Right cardiac atrium (tissue), 5 donors: ENCODE measurements at regions not wholly inside any gene's neighbourhood (a gene's known extent, or its start where the extent isn't known, plus 50 kb on each side); places are given as distances from the start of the nearest gene placed in this dataset.

ENCODE experiments used
- ATAC-seq, 2 donors: fragments of 200-7000 bp; cut with Tn5 transposase; one replicate each; pipeline versions ENCODE4 v1.8.0 to v1.9.1; 2020; ENCODE audit warnings: moderate library complexity in 2 of 2, mild to moderate bottlenecking in 1 of 2
- DNase-seq, 3 donors: peaks; one replicate each; pipeline ENCODE4 v3.0.0-alpha.2; 2020
- H3K27ac ChIP-seq: one replicate; pipeline ENCODE4 v1.5.1; 2013; ENCODE audit warnings: mild to moderate bottlenecking, low read length, control low read depth, moderate library complexity
- H3K27me3 ChIP-seq: one replicate; pipeline ENCODE4 v1.6.1; 2013; ENCODE audit not compliant: control insufficient read depth, insufficient read depth
- H3K4me1 ChIP-seq: one replicate; pipeline ENCODE4 v1.6.1; 2013; ENCODE audit warnings: low read length; ENCODE audit not compliant: control insufficient read depth, insufficient read depth
- H3K4me3 ChIP-seq: one replicate; pipeline ENCODE4 v1.5.1; 2013; ENCODE audit warnings: low read length, control low read depth
- H3K9me3 ChIP-seq: one replicate; pipeline ENCODE4 v1.6.1; 2013; ENCODE audit warnings: low read length; ENCODE audit not compliant: control insufficient read depth
- WGBS: extraction: QIAGEN DNeasy Blood & Tissue Kit; methylation state at CpG from one replicate; pipeline ENCODE4 v1.1.7; 2013; 5-methylcytosine and 5-hydroxymethylcytosine counted together
- intact Hi-C, 4 donors: fragments of 100-400 bp; cut with DNase I; formaldehyde crosslinking; loops; one replicate each; pipeline versions ENCODE4 v1.11.0 to v1.14.0; 2022 to 2023
- donor health status: healthy with polysubstance abuse.
- donor health status: DM: no; HTN: yes; CAD: no.
- donor health status: DM: no; HTN: no; CAD: no.
- donor health status: DM: no; HTN: yes; CAD: no; lungs with severe emphysema.
- donor health status: DM: yes; HTN: yes; CAD: no.

- H3K4me3 ChIP-seq: no peak overlapping the region
- no peaks in the 10 kb centered on the region for H3K27me3 ChIP-seq
- ATAC-seq (no peak), DNase-seq (no peak)
- H3K4me1 ChIP-seq: no peaks in the 10 kb centered on the region
- WGBS: 82% methylated on average over 3 of the region's 3 CpGs
- H3K27ac ChIP-seq: no peak overlapping the region
- no peaks in the 10 kb centered on the region for H3K9me3 ChIP-seq
- intact Hi-C loops: no loop called here
Observed at GRCh38 chr2:22478329-22478728, 906.6 kb upstream of the KLHL29 start.

GRCh38 chr2:22481486-22482259 lies 903.3 kb upstream of the KLHL29 start:
- intact Hi-C loops: no loop called here
- 59% methylated on average over 6 of the region's 6 CpGs for WGBS
- DNase-seq (peak in 1 of 3 donors; percentile 66), ATAC-seq (peak; percentile 21 to 78)
- Histone ChIP-seq H3K4me3 (no peak overlapping the region), H3K9me3 (no peaks in the 10 kb centered on the region), H3K4me1 (no peaks in the 10 kb centered on the region), H3K27ac (no peak overlapping the region), H3K27me3 (no peaks in the 10 kb centered on the region)

- Histone ChIP-seq H3K4me1 (no peaks in the 10 kb centered on the region), H3K27me3 (no peaks in the 10 kb centered on the region), H3K27ac (no peak overlapping the region), H3K9me3 (no peaks in the 10 kb centered on the region), H3K4me3 (no peak overlapping the region)
- intact Hi-C loops: no loop called here
- ATAC-seq: no peak
- WGBS: 71% methylated on average over 2 of the region's 2 CpGs
- no peak for DNase-seq
Observed at GRCh38 chr2:22483036-22483435, 901.9 kb upstream of the KLHL29 start.

- Histone ChIP-seq H3K9me3 (no peaks in the 10 kb centered on the region), H3K4me3 (no peak overlapping the region), H3K27ac (no peak overlapping the region), H3K4me1 (no peaks in the 10 kb centered on the region), H3K27me3 (no peaks in the 10 kb centered on the region)
- ATAC-seq (no peak), DNase-seq (no peak)
- 32% methylated on average over 2 of the region's 2 CpGs for WGBS
- intact Hi-C loops: no loop called here
Observed at GRCh38 chr2:22485486-22485885, 899.5 kb upstream of the KLHL29 start.

- DNase-seq (no peak), ATAC-seq (no peak)
- no peaks in the 10 kb centered on the region for H3K9me3 ChIP-seq
- H3K4me3 ChIP-seq: no peak overlapping the region
- WGBS: 69% methylated on average over 4 of the region's 4 CpGs
- intact Hi-C loops: no loop called here
- H3K27me3 ChIP-seq: no peaks in the 10 kb centered on the region
- no peak overlapping the region for H3K27ac ChIP-seq
- H3K4me1 ChIP-seq: no peaks in the 10 kb centered on the region
Observed at GRCh38 chr2:22486343-22486742, 898.6 kb upstream of the KLHL29 start.

- no peak for DNase-seq
- 71% methylated on average over 2 of the region's 2 CpGs for WGBS
- ATAC-seq: no peak
- Histone ChIP-seq H3K27me3 (no peaks in the 10 kb centered on the region), H3K27ac (no peak overlapping the region), H3K9me3 (no peaks in the 10 kb centered on the region), H3K4me3 (no peak overlapping the region), H3K4me1 (no peaks in the 10 kb centered on the region)
- intact Hi-C loops: no loop called here
Observed at GRCh38 chr2:22487036-22487435, 897.9 kb upstream of the KLHL29 start.

- intact Hi-C loops: no loop called here
- no peak for DNase-seq
- Histone ChIP-seq H3K9me3 (no peaks in the 10 kb centered on the region), H3K4me1 (no peaks in the 10 kb centered on the region), H3K4me3 (no peak overlapping the region), H3K27me3 (no peaks in the 10 kb centered on the region), H3K27ac (no peak overlapping the region)
- 67% methylated on average over 3 of the region's 3 CpGs for WGBS
- ATAC-seq: no peak
Observed at GRCh38 chr2:22487541-22487940, 897.4 kb upstream of the KLHL29 start.

- Histone ChIP-seq H3K4me3 (no peak overlapping the region), H3K9me3 (no peaks in the 10 kb centered on the region), H3K4me1 (no peaks in the 10 kb centered on the region), H3K27me3 (no peaks in the 10 kb centered on the region), H3K27ac (no peak overlapping the region)
- DNase-seq (no peak), ATAC-seq (no peak)
- intact Hi-C loops: no loop called here
- WGBS: 50% methylated on average over 5 of the region's 5 CpGs
Observed at GRCh38 chr2:22491442-22491841, 893.5 kb upstream of the KLHL29 start.

GRCh38 chr2:22494156-22494555 lies 890.8 kb upstream of the KLHL29 start:
- 64% methylated on average over 3 of the region's 3 CpGs for WGBS
- DNase-seq (no peak), ATAC-seq (no peak)
- no peaks in the 10 kb centered on the region for H3K4me1 ChIP-seq
- no peaks in the 10 kb centered on the region for H3K9me3 ChIP-seq
- H3K27ac ChIP-seq: no peak overlapping the region
- H3K4me3 ChIP-seq: no peak overlapping the region
- H3K27me3 ChIP-seq: no peaks in the 10 kb centered on the region
- intact Hi-C loops: no loop called here

GRCh38 chr2:22497064-22497463 lies 887.9 kb upstream of the KLHL29 start:
- no peak for DNase-seq

GRCh38 chr2:22497789-22498188 lies 887.2 kb upstream of the KLHL29 start:
- H3K27ac ChIP-seq: no peak overlapping the region
- no peak overlapping the region for H3K4me3 ChIP-seq
- intact Hi-C loops: no loop called here

More at GRCh38 chr2:22497064-22497463, 887.9 kb upstream of the KLHL29 start:
- ATAC-seq: no peak
- Histone ChIP-seq H3K27ac (no peak overlapping the region), H3K4me1 (no peaks in the 10 kb centered on the region), H3K9me3 (no peaks in the 10 kb centered on the region), H3K27me3 (no peaks in the 10 kb centered on the region), H3K4me3 (no peak overlapping the region)
- intact Hi-C loops: no loop called here
- WGBS: 67% methylated on average over 1 of the region's 1 CpG

More at GRCh38 chr2:22497789-22498188, 887.2 kb upstream of the KLHL29 start:
- ATAC-seq (no peak), DNase-seq (no peak)
- no peaks in the 10 kb centered on the region for H3K9me3 ChIP-seq
- H3K4me1 ChIP-seq: no peaks in the 10 kb centered on the region
- no peaks in the 10 kb centered on the region for H3K27me3 ChIP-seq
- WGBS: 85% methylated on average over 3 of the region's 3 CpGs
